ENCODE measurements at regions not wholly inside any gene's neighbourhood (a gene's known extent, or its start where the extent isn't known, plus 50 kb on each side); places are given as distances from the start of the nearest gene placed in this dataset.
A peak's percentile ranks its signal among the peaks of the same experiment; 100 is the strongest.

- peak in 2 of 5 donors; percentile 24 for DNase-seq
- H3K4me1 ChIP-seq (ENCODE audit: control insufficient read depth in 2 of 3, insufficient read depth in 2 of 3, low read depth in 1 of 3, low read length in 3 of 3): no peaks in the 10 kb centered on the region
- no peak overlapping the region for H3K4me3 ChIP-seq (ENCODE audit: low read length in 3 of 3)
- H3K9ac ChIP-seq (ENCODE audit: low read length in 3 of 3): no peak overlapping the region
- peak; percentile 35 for TF ChIP-seq CTCF (IDR thresholded peaks at IDR 0.05; ENCODE audit: borderline replicate concordance, extremely low read depth, insufficient read depth)
- intact Hi-C loops (cut with DNase I): no loop called here
- H3K27me3 ChIP-seq (ENCODE audit: control insufficient read depth, insufficient read depth, low read length): no peaks in the 10 kb centered on the region
- no peak for FAIRE-seq
- H3K9me3 ChIP-seq (ENCODE audit: control insufficient read depth in 2 of 3, insufficient read depth in 1 of 3, low read length in 3 of 3): no peaks in the 10 kb centered on the region
- H3K36me3 ChIP-seq (ENCODE audit: control insufficient read depth in 2 of 3, insufficient read depth in 3 of 3, low read length in 3 of 3): no peaks in the 10 kb centered on the region
- H3K27ac ChIP-seq (ENCODE audit: low read depth in 2 of 2, low read length in 2 of 2): no peak overlapping the region
These were observed 1240.7 kb downstream of the C4orf33 start for GRCh38 chr4:130336585-130337217.

- H3K27ac ChIP-seq (ENCODE audit: low read depth in 2 of 2, low read length in 2 of 2): no peak overlapping the region
- H3K4me1 ChIP-seq (ENCODE audit: control insufficient read depth in 2 of 3, insufficient read depth in 2 of 3, low read depth in 1 of 3, low read length in 3 of 3): no peaks in the 10 kb centered on the region
- H3K9me3 ChIP-seq (ENCODE audit: control insufficient read depth in 2 of 3, insufficient read depth in 1 of 3, low read length in 3 of 3): no peaks in the 10 kb centered on the region
- TF ChIP-seq CTCF (IDR thresholded peaks at IDR 0.05; ENCODE audit: borderline replicate concordance, extremely low read depth, insufficient read depth): no peak
- no peak overlapping the region for H3K9ac ChIP-seq (ENCODE audit: low read length in 3 of 3)
- H3K36me3 ChIP-seq (ENCODE audit: control insufficient read depth in 2 of 3, insufficient read depth in 3 of 3, low read length in 3 of 3): no peaks in the 10 kb centered on the region
- no peak for FAIRE-seq
- no peak for DNase-seq
- intact Hi-C loops (cut with DNase I): no loop called here
- H3K4me3 ChIP-seq (ENCODE audit: low read length in 3 of 3): no peak overlapping the region
- H3K27me3 ChIP-seq (ENCODE audit: control insufficient read depth, insufficient read depth, low read length): no peaks in the 10 kb centered on the region
These were observed 1242.9 kb downstream of the C4orf33 start for GRCh38 chr4:130338851-130339250.

GRCh38 chr4:130349745-130350144 lies 1253.8 kb downstream of the C4orf33 start:
- no peak overlapping the region for H3K27ac ChIP-seq (ENCODE audit: low read depth in 2 of 2, low read length in 2 of 2)
- H3K9me3 ChIP-seq (ENCODE audit: control insufficient read depth in 2 of 3, insufficient read depth in 1 of 3, low read length in 3 of 3): no peaks in the 10 kb centered on the region
- peak in 1 of 5 donors; percentile 52 for DNase-seq
- no peak for FAIRE-seq
- TF ChIP-seq CTCF (IDR thresholded peaks at IDR 0.05; ENCODE audit: borderline replicate concordance, extremely low read depth, insufficient read depth): no peak
- H3K4me1 ChIP-seq (ENCODE audit: control insufficient read depth in 2 of 3, insufficient read depth in 2 of 3, low read depth in 1 of 3, low read length in 3 of 3): no peaks in the 10 kb centered on the region
- H3K4me3 ChIP-seq (ENCODE audit: low read length in 3 of 3): no peak overlapping the region
- no peak overlapping the region for H3K9ac ChIP-seq (ENCODE audit: low read length in 3 of 3)
- intact Hi-C loops (cut with DNase I): no loop called here
- no peaks in the 10 kb centered on the region for H3K27me3 ChIP-seq (ENCODE audit: control insufficient read depth, insufficient read depth, low read length)
- no peaks in the 10 kb centered on the region for H3K36me3 ChIP-seq (ENCODE audit: control insufficient read depth in 2 of 3, insufficient read depth in 3 of 3, low read length in 3 of 3)

- Histone ChIP-seq H3K9me3 (ENCODE audit: control insufficient read depth in 2 of 3, insufficient read depth in 1 of 3, low read length in 3 of 3) (no peaks in the 10 kb centered on the region), H3K36me3 (ENCODE audit: control insufficient read depth in 2 of 3, insufficient read depth in 3 of 3, low read length in 3 of 3) (no peaks in the 10 kb centered on the region), H3K4me3 (ENCODE audit: low read length in 3 of 3) (no peak overlapping the region), H3K27me3 (ENCODE audit: control insufficient read depth, insufficient read depth, low read length) (no peaks in the 10 kb centered on the region), H3K4me1 (ENCODE audit: control insufficient read depth in 2 of 3, insufficient read depth in 2 of 3, low read depth in 1 of 3, low read length in 3 of 3) (no peaks in the 10 kb centered on the region), H3K9ac (ENCODE audit: low read length in 3 of 3) (no peak overlapping the region), H3K27ac (ENCODE audit: low read depth in 2 of 2, low read length in 2 of 2) (no peak overlapping the region)
- intact Hi-C loops (cut with DNase I): no loop called here
- DNase-seq: no peak
- FAIRE-seq: no peak
- no peak for TF ChIP-seq CTCF (IDR thresholded peaks at IDR 0.05; ENCODE audit: borderline replicate concordance, extremely low read depth, insufficient read depth)
These were observed 1260.9 kb downstream of the C4orf33 start for GRCh38 chr4:130356873-130357272.

Measured in kidney (tissue), 13 donors.